ENCODE measurements at regions not wholly inside any gene's neighbourhood (a gene's known extent, or its start where the extent isn't known, plus 50 kb on each side); places are given as distances from the start of the nearest gene placed in this dataset.

- H3K4me3 ChIP-seq (ENCODE audit: low read depth, low read length) = no peak overlapping the region
- TF ChIP-seq CTCF (conservative IDR thresholded peaks at IDR 0.05; ENCODE audit: low read depth, low read length) = no peak
- peak; percentile 58 for DNase-seq (ENCODE audit: low read depth)
Measured at GRCh38 chr1:186750257-186750656, 70.0 kb upstream of the PTGS2 start.

GRCh38 chr1:186749820-186750219 is 69.6 kb upstream of the PTGS2 start:
- no peak for TF ChIP-seq CTCF (conservative IDR thresholded peaks at IDR 0.05; ENCODE audit: low read depth, low read length)
- no peak overlapping the region for H3K4me3 ChIP-seq (ENCODE audit: low read depth, low read length)
- DNase-seq (ENCODE audit: low read depth) = no peak

- TF ChIP-seq CTCF (conservative IDR thresholded peaks at IDR 0.05; ENCODE audit: low read depth, low read length) = no peak
- no peak for DNase-seq (ENCODE audit: low read depth)
- no peak overlapping the region for H3K4me3 ChIP-seq (ENCODE audit: low read depth, low read length)
Measured at GRCh38 chr1:186747661-186748060, 67.4 kb upstream of the PTGS2 start.

GRCh38 chr1:186745531-186746146 is 65.4 kb upstream of the PTGS2 start:
- no peak overlapping the region for H3K4me3 ChIP-seq (ENCODE audit: low read depth, low read length)
- DNase-seq (ENCODE audit: low read depth) = no peak
- TF ChIP-seq CTCF (conservative IDR thresholded peaks at IDR 0.05; ENCODE audit: low read depth, low read length) = no peak

- H3K4me3 ChIP-seq (ENCODE audit: low read depth, low read length) = no peak overlapping the region
- TF ChIP-seq CTCF (conservative IDR thresholded peaks at IDR 0.05; ENCODE audit: low read depth, low read length) = no peak
- DNase-seq (ENCODE audit: low read depth) = no peak
Measured at GRCh38 chr1:186741640-186742039, 61.4 kb upstream of the PTGS2 start.

- no peak for DNase-seq (ENCODE audit: low read depth)
- TF ChIP-seq CTCF (conservative IDR thresholded peaks at IDR 0.05; ENCODE audit: low read depth, low read length) = no peak
- no peak overlapping the region for H3K4me3 ChIP-seq (ENCODE audit: low read depth, low read length)
Measured at GRCh38 chr1:186740324-186740723, 60.1 kb upstream of the PTGS2 start.

GRCh38 chr1:186739515-186739914 is 59.3 kb upstream of the PTGS2 start:
- no peak overlapping the region for H3K4me3 ChIP-seq (ENCODE audit: low read depth, low read length)
- TF ChIP-seq CTCF (conservative IDR thresholded peaks at IDR 0.05; ENCODE audit: low read depth, low read length) = no peak
- DNase-seq (ENCODE audit: low read depth) = no peak

Measured in choroid plexus epithelial cell (primary cell).